ENCODE measurements at regions not wholly inside any gene's neighbourhood (a gene's known extent, or its start where the extent isn't known, plus 50 kb on each side); places are given as distances from the start of the nearest gene placed in this dataset.

DNA sequence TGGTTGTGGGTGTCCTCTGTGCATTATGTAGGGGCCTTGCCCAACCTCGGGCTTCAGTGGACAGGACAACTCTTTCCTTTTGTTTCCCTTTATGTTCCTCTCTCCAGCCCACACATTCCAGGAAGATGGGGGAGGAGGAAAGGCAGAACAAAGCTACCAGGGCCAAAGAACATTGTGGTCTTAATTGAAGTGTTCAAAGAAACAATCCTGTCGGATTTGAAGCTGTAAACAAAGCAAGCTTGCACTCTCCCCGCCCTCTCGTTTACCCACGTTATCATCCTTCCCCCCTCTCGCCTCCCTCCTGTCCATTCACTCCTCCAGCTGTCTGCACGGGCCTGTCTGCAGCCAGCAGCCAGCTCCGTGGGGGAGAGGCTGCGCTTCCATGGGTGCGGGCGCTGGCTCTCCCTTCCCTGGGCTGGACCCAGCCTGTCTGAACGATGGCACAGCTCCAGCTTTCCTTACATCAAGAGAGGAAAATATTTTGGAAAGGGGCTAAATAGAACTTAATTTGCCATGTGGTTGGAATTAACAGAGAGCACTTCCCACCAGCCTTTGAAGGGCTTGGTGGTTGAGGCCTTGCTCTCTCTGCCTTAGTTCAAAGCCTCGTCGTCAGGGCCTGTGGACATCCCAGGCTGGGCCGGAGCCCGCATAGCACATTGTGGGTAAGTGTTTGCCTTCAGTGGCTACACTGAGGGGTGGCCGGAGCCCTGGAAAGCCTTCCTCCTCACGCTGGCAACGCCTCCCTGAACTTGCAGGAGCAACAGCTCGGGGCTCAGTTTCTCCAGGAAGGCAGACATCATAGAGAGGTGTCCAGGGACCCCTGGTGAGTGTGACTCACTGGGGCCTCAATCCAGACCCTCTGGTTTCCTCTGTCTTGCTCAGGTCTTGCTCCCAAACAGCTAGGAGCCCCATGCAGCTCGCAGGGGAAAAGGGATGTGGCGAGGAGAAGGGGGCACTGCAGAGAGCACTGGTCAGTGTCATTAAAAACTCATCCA lies 60.6 kb upstream of the HS6ST1 start:
- DNase-seq (ENCODE audit: low spot score) = peak; percentile 75
- intact Hi-C loops (cut with DNase I) = loop anchor here (5.0 kb wide), 1 partner anchor 63 kb away; no protein-coding TSS in a partner anchor

DNA sequence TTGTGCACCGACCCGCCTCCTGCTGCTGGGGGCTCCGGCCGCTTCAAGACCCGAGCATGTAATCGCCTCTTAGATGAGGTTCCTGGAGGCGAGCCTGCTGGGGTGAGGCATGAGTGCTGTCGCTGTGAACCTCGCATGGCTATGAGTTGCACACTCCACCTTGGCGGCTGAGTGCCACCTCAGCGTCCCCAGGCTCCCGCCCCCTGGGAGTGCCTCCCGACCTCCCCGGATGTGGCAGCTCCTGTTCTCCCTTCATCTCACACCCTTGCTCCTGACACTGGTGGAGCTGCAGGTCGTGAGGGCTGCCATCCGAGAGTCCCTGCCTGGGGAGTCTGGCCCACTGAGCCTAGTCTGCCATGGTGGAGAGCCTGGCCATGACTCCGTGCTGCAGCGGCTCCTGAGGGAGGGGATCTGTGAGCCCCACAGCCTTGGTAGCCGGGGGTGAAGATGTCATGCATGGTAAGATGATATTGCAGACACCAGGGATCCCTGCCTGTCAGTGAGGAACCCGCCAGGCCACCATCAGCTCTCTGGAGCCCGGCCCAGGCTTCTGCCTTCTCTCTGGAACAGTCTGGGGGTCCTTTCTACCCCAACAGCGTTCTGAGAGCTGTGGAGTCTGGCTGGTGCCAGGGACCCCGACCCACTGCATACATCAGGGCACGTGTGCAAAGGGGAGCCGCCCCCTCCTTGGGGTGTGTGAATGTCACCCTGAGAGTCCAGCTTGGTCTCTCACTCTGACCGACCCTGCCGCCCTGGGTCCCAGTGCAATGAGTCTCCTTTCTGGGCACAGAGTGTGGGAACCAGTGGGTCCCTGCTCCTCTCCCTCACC lies 61.6 kb upstream of the HS6ST1 start:
- DNase-seq (ENCODE audit: low spot score) = peak; percentile 68
- intact Hi-C loops (cut with DNase I) = loop anchor here (5.0 kb wide), 1 partner anchor 62 kb away; no protein-coding TSS in a partner anchor

DNA sequence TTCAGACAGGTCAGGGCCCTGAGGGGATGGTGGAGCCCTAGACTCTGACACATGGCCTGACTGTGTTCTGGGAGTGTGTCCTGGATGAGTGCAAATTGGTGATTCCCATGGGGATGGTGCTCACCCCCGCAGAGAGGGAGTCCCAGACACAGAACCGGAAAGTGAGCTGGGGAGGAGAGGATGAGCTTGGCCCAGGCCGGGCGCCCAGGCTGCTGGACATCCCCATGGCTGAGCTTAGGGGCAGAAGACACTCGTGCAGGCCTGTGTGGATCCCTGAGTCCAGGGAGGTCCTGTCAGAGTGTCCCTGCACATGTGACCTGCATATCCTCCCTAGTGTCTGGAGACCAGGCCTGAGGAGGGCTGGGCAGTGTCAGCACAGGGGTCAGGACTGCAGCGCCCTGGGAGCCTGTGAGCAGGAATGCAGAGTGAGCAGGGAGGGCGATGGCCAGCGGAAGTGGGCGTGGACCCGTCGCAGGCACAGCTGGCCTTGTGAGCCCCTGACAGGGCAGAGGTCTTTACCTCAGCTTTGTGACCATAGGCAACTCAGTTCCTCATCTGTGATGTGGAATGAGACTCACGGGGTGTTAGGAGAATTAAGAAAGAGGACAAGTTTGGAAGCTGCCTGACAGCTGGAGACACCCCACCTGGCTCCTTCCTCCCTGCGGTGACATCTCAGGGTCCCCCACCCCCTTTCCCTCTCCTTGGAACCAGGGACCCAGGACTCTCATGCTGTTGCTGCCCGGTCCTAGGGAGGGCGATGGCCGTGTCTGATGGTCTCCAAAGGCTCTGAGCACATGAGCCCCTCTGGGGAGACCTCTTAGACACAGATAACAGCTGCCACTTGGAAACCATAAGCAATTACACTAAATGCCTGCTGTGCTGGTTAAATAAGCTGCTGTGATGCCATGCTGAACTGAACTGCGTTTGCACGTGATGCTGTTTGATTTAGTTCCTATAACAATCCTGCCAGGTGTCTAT lies 62.6 kb upstream of the HS6ST1 start:
- intact Hi-C loops (cut with DNase I) = loop anchor here (5.0 kb wide), 1 partner anchor 61 kb away; no protein-coding TSS in a partner anchor
- DNase-seq (ENCODE audit: low spot score) = peak; percentile 70

DNA sequence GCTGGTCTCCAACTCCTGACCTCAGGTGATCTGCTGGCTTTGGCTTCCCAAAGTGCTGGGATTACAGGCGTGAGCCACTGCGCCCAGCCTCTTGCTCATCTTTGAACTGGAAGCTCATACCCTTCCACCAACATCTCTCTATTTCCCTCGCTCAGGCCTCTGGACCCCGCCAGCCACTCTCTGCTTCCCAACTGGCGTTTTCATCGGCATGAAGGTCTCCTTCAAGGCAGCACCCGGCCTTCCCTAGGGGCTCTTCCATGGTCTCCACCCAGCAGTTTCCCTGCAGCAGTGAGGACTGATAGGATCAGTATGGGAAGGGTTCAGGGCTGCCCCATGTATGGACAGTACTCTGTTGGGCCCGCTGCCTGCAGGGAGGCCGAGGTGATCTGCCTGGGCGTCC lies 65.8 kb upstream of the HS6ST1 start:
- intact Hi-C loops (cut with DNase I) = loop anchor here (5.0 kb wide), 1 partner anchor 58 kb away; no protein-coding TSS in a partner anchor
- DNase-seq (ENCODE audit: low spot score) = peak; percentile 47

DNA sequence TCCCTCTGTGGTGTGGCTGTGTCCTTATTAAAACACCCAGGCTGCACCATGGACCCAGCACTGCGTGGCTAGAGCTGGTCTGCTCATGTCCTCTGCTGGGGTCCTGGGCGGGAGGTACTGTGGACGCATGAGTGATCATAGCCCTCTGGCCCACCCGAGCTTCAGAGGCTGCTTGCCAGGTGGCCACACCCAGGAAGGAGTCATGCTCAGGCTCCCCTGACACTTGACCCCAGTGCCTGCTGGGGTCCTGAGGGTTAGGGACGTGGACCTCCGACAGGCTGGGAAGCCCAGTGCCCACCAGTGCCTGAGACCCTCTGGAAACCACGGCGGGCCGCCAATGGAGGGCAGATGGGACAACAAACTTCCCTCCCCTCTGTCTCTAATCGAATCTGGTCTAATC lies 66.3 kb upstream of the HS6ST1 start:
- peak; percentile 69 for DNase-seq (ENCODE audit: low spot score)
- intact Hi-C loops (cut with DNase I) = loop anchor here (5.0 kb wide), 1 partner anchor 57 kb away; no protein-coding TSS in a partner anchor

DNA sequence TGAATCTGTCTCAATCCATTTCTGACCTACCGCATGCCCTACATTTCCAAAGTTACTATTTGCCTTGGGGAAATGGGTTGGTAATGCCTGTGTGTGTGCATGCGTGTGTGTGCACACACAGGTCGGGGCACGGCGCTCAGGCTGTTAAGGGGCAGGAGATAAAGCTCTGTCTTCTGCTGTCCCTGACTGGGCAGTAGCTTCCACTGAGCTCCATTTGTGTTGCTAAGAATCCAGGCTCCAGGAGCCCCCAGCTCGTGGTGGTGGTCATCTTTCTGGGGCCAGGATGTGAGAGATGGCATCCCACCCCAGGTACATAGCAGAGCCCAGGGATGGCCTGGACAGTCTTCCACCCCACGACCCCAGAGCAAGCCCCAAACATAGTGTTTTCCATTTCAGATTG lies 66.7 kb upstream of the HS6ST1 start:
- peak; percentile 51 for DNase-seq (ENCODE audit: low spot score)

DNA sequence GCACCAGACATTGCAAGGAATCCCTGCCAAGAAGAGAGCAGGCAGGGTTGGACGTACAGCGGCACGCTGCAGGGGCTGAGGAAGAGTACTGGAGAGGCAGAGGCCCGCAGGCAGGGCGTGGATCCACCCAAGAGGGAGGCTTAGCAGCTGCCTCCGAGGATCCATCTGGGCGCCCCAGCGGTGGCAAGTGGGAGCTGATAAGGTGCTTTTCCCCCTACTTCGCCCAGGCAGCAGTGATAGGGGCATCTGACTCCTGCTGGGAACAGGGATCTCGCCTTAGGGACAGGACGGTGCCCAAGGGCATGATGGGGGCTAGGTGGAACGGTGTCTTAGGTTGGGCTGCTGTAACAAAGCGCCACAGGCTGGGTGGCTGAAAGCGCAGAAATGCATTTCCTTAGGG lies 67.4 kb upstream of the HS6ST1 start:
- intact Hi-C loops (cut with DNase I) = no loop called here
- peak; percentile 50 for DNase-seq (ENCODE audit: low spot score)

More for the DNA sequence above, 66.7 kb upstream of the HS6ST1 start:
- intact Hi-C loops (cut with DNase I) = no loop called here

DNA sequence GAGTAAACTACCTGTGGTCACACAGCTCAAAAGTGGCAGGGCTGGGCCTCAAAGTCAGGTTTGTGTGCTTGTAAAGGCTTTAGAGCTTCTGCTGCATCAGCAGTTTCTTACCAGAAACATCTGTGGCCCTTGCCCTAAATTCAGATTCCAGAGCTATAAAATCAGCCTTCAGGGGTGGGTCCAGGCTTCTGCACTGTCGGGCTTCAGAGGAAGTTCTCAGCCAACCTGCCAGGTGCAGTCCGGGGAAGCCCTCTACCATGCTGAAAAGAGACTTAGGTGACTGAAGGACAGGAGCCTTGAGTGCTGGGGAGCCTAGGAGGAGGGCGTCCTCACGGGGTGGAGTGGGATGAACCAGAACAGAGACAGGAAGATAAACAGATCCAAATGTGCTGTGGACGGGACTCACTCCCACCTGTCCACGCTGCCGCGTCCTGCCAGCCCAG lies 69.9 kb upstream of the HS6ST1 start:
- intact Hi-C loops (cut with DNase I) = no loop called here
- peak; percentile 43 for DNase-seq (ENCODE audit: low spot score)

DNA sequence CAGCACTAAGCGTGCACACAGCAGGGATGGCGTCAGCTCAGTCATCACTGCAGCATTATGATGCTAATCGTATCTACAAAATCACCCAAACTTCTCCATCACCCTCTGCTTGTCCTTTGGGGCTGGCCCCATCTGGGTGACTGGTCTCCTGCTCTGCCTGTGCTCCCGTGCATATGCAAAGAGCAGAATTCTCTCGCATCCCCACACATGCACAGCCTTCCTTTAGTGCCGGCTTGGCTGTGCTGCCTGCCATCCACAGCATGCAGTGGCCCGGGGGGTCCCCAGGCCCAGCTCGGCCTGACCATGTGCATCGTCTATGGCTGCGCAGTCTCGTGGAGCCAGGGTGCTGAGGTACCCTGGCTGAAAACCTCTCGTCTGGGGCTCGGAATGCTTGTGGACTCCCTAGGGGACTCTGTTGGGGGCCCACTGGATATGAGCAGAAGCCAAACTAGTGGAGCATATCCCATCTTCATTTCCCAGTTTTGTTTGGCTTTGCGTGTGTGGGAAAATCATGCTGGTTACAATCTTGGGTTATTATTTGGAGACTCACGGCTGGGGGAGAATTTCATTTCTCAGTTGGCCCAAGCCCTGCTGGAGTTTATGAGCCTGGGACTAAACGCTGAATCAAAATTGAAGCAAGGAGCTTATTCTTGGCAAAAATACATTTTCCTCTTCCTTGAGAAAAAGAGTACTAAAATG lies 70.9 kb upstream of the HS6ST1 start:
- intact Hi-C loops (cut with DNase I) = no loop called here
- peak; percentile 49 for DNase-seq (ENCODE audit: low spot score)

DNA sequence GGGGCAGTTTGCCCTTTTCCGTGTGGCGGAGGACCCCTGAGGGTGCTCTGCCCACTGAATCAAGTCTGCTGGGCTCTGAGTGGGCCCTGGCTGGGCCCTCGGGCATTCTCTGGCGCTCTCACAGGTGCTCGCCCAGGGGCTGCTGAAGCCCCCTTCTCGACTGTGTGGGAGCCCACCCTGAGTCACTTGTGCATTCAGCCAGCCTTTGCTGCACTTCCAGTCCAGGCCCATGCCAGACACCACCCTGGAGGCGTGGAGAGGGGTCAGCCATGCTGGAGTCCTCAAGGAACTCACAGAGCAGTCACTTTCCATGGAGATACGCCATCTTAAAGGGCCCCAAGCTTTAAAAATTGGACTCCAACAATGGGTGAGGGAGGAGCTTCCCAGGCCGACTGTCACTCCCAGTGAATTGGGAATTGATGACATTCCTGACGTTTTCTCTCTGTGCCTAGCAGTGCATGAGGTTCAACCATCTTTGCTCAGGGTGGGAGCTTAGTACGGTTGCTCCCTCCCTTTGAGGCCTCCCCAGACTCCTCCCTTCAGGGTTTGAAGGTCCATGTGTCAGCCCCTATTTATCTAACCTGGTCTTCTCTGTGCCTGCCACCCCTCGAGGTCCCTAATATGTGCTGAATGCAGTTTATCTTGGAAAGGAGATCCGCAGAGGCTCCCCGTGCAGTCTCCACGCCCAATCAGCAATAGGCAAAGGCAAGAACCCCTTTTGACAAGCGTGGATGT lies 71.8 kb upstream of the HS6ST1 start:
- intact Hi-C loops (cut with DNase I) = no loop called here
- DNase-seq (ENCODE audit: low spot score) = peak; percentile 72

DNA sequence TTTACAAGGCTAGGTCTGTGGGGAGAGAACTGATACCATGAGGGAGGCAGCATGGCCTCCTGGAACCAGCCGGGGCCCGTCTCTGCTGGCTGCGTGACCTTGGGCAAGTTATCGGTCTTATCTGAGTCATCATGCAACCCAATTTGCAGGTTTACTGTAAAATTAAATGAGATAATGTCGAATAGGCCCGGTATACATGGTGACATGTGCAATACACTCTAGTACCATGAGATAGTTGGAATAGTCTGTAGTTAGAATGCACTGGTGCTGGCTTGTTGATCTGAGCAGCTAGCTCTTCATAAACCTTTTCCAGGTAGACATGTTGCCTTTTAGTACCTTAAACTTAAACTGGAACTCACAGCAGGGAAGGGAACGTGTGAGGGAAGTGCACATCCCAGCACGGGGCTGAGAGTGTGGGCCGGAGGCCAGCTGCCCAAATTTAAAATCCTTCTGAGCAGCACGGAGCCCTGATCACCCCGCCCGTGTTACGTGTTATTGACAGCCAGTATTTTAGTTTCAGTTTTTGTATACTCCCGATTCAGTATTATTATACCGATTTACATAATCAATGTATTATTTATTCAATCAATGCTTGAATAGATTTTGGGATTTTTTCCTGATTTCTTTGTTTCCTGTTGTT lies 72.4 kb upstream of the HS6ST1 start:
- peak; percentile 41 for DNase-seq (ENCODE audit: low spot score)
- intact Hi-C loops (cut with DNase I) = no loop called here

DNA sequence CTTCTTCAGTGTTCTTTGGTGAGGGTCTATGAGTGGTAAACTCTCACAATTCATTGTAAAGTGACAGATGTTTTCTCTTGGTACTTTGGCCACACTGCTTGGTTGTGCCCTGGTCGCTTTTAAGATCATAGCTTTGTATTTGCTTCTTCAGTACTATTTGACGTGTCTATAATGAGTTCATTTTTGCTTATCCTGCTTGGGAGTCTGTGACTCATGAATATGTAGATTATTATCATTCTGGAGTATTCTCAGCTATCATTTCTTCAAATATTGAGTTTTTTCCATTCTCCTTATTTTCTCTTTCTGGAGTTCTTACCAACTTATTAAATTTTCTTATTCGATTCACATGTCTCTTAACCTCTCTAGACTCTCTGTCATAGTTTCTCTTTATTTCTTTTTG lies 73.0 kb upstream of the HS6ST1 start:
- intact Hi-C loops (cut with DNase I) = no loop called here
- no peak for DNase-seq (ENCODE audit: low spot score)

DNA sequence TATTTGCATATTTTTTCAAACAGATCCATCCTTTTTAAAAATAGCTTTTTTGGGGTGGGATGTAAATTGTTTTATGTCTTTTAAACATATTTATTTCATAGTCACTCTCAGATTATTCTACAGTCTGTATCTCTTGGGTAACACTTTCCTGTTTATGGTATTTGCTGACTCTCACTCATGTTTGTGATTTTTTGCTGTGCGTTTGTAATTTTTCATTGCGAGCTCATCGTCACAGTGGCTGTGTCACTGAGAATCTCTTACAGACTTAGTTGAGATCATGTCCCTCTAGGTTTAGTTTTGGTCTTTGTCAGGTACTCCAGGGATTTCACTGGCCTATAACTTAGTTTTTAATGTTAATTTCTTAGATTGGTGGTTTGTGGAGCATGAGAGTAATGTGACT lies 73.5 kb upstream of the HS6ST1 start:
- no peak for DNase-seq (ENCODE audit: low spot score)
- intact Hi-C loops (cut with DNase I) = no loop called here

DNA sequence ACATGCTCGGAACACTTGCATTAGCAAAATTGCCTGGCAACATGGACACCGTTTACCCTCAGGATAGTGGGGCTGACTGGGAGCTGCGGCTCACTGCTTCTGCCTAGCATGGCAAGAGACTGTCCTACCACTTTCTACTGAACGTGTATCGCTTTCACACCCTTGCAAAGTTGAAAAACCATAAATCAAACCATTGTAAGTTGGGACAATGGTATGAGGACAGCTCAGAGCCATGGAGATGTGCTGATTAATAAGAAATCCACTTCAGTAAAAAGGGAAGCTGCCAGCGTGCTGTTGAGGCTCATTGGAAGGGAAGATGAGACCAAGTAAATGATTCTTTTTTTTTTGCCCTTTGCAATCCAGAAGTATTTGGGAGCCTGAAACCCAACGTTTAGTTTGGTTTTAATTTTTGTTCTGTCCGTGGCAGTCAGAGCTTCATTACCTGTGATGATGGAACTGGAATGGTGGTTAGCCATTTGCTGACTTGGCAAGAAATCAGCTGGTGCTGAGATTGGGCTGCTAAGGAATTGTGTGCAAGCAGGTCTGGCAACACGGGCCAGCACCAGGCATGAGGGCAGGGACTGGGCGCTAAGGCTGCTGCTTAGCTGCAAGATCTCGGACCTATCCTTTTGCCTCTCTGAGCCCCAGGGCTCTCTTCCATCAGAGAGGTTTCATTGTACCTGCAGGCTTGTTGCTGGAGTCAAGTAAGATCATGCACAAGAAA lies 75.5 kb upstream of the HS6ST1 start:
- intact Hi-C loops (cut with DNase I) = no loop called here
- DNase-seq (ENCODE audit: low spot score) = peak; percentile 31

DNA sequence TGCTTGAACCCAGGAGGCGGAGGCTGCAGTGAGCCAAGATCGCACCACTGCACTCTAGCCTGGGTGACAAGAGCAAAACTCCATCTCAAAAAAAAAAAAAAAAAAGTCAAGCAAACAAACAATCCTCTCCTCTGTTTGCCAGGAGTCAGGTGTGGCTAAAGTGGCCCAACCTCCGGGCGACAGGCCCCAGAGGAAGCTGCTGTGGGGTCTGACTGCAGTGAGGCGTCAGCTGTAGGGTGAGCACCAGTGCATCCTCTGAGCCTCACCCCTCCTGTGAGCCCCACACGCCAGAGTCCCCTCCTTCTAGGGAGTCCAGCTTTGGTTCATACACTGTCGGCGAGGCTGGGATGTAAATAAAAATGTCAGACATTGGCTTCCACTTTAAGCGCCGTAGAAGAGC lies 76.5 kb upstream of the HS6ST1 start:
- no peak for DNase-seq (ENCODE audit: low spot score)

DNA sequence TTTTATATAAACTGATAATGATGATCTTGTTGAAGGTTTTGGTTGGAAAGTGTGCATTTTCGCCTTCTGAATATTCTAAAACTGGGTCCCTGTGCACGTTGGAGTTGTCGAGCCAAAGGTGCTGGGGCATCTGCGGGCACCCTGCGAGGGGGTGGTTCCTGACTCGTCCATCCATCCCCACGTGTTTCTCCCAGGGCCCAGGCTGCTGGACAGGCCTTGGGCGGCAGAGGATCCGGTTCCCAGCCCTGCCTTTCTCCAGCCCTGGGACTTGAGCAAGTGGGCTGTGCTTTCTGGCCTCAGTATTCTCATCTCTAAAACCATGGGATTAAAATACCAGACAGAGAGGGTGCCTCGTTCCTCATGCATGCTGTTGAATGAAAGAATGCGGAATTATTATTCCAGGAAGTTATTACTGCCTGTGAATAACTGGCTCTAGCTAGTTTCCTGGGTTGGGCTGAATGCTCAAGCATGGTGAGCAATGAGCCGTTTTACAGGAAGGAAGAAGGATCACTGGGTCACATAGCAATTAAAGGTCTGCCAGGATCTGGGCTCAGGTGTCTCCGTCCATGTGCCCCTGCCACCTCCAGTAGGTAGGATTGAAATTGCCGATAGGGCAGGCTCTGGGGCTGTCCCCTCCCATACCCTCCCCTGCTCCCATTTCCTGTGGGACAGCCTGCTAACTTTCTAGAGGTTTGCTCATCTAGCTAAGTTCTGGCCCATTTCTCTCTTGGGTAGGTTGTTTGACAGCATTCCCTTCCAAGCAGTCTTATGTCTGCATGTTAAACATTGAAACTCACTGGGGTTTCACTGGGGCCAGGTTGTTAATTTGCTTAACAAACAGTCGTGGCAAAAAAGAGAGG lies 77.2 kb upstream of the HS6ST1 start:
- peak; percentile 67 for DNase-seq (ENCODE audit: low spot score)
- intact Hi-C loops (cut with DNase I) = no loop called here

More for the DNA sequence above, 76.5 kb upstream of the HS6ST1 start:
- intact Hi-C loops (cut with DNase I) = no loop called here
